Omental fat pad (tissue), 3 donors: ENCODE measurements at regions not wholly inside any gene's neighbourhood (a gene's known extent, or its start where the extent isn't known, plus 50 kb on each side); places are given as distances from the start of the nearest gene placed in this dataset.

Source experiments
- ATAC-seq: fragments of 150-250 bp; one replicate; pipeline ENCODE4 v1.9.1; 2016; ENCODE audit warnings: mild to moderate bottlenecking, moderate library complexity; ENCODE audit not compliant: low FRiP score
- DNase-seq: peaks from one replicate; pipeline ENCODE4 v3.0.0-alpha.2; 2019; ENCODE audit warnings: low spot score
- CTCF ChIP-seq, 3 donors: fragments of 450-650 bp; IDR thresholded peaks; one replicate each; pipeline ENCODE4 v1.5.1; 2016 to 2017; ENCODE audit warnings: antibody characterized with exemption in 3 of 3, mild to moderate bottlenecking in 3 of 3, moderate library complexity in 2 of 3

GRCh38 chr3:152011812-152012735, 138.6 kb downstream of the SUCNR1 start:
- ATAC-seq (no peak), DNase-seq (no peak)
- no peak for TF ChIP-seq CTCF (IDR thresholded peaks at IDR 0.05)

GRCh38 chr3:152019508-152019907, 146.1 kb downstream of the SUCNR1 start:
- TF ChIP-seq CTCF (IDR thresholded peaks at IDR 0.05) = no peak
- DNase-seq (no peak), ATAC-seq (no peak)

- no peak for DNase-seq
- no peak for TF ChIP-seq CTCF (IDR thresholded peaks at IDR 0.05)
- ATAC-seq = peak; percentile 67
Measured at GRCh38 chr3:152021951-152022461, 148.6 kb downstream of the SUCNR1 start.

- ATAC-seq (peak; percentile 48), DNase-seq (no peak)
- TF ChIP-seq CTCF (IDR thresholded peaks at IDR 0.05) = no peak
Measured at GRCh38 chr3:152026033-152026556, 152.7 kb downstream of the SUCNR1 start.

GRCh38 chr3:152030320-152030719, 156.9 kb downstream of the SUCNR1 start:
- ATAC-seq = no peak
- DNase-seq = no peak
- TF ChIP-seq CTCF (IDR thresholded peaks at IDR 0.05) = no peak

GRCh38 chr3:152031321-152031720, 157.9 kb downstream of the SUCNR1 start:
- TF ChIP-seq CTCF (IDR thresholded peaks at IDR 0.05) = no peak
- DNase-seq = no peak
- ATAC-seq = no peak
